Erythroblast (primary cell): ENCODE measurements at regions not wholly inside any gene's neighbourhood (a gene's known extent, or its start where the extent isn't known, plus 50 kb on each side); places are given as distances from the start of the nearest gene placed in this dataset.

Experiments used
- DNase-seq, 2 experiments: peaks; one replicate each; lab custom pipeline; 2025; lab: John Stamatoyannopoulos, UW
- GATA1 ChIP-seq: IDR thresholded peaks from 2 replicates; pipeline ENCODE4 v1.6.1; 2011; ENCODE audit warnings: low read depth, mild to moderate bottlenecking, control low read depth, low read length, moderate library complexity
- POLR2A ChIP-seq: IDR thresholded peaks from 2 replicates; pipeline ENCODE4 v1.6.1; 2011; ENCODE audit warnings: mild to moderate bottlenecking, low read length

GRCh38 chr17:77774182-77774581 lies 184.3 kb upstream of the TNRC6C start:
- DNase-seq, result no peak
- TF ChIP-seq POLR2A (no peak), GATA1 (no peak)

GRCh38 chr17:77778636-77779489 lies 179.6 kb upstream of the TNRC6C start:
- no peak for DNase-seq
- TF ChIP-seq POLR2A (no peak), GATA1 (no peak)

- TF ChIP-seq GATA1 (no peak), POLR2A (no peak)
- DNase-seq, result no peak
These were observed 178.6 kb upstream of the TNRC6C start for GRCh38 chr17:77779711-77780539.

GRCh38 chr17:77781536-77781935 lies 177.0 kb upstream of the TNRC6C start:
- no peak for TF ChIP-seq POLR2A
- no peak for TF ChIP-seq GATA1
- no peak for DNase-seq

- TF ChIP-seq POLR2A, result no peak
- TF ChIP-seq GATA1, result no peak
- no peak for DNase-seq
These were observed 176.3 kb upstream of the TNRC6C start for GRCh38 chr17:77782201-77782600.

- no peak for TF ChIP-seq GATA1
- no peak for TF ChIP-seq POLR2A
- no peak for DNase-seq
These were observed 175.9 kb upstream of the TNRC6C start for GRCh38 chr17:77782611-77783010.

- no peak for DNase-seq
- no peak for TF ChIP-seq POLR2A
- no peak for TF ChIP-seq GATA1
These were observed 174.3 kb upstream of the TNRC6C start for GRCh38 chr17:77783991-77784820.

- DNase-seq, result no peak
- TF ChIP-seq POLR2A, result no peak
- TF ChIP-seq GATA1, result no peak
These were observed 173.1 kb upstream of the TNRC6C start for GRCh38 chr17:77785312-77785905.

GRCh38 chr17:77786090-77786489 lies 172.4 kb upstream of the TNRC6C start:
- DNase-seq, result no peak
- TF ChIP-seq POLR2A, result no peak
- no peak for TF ChIP-seq GATA1

GRCh38 chr17:77786740-77787505 lies 171.6 kb upstream of the TNRC6C start:
- DNase-seq, result no peak
- TF ChIP-seq POLR2A, result no peak
- no peak for TF ChIP-seq GATA1

GRCh38 chr17:77790143-77790829 lies 168.2 kb upstream of the TNRC6C start:
- TF ChIP-seq GATA1, result no peak
- no peak for TF ChIP-seq POLR2A
- no peak for DNase-seq

GRCh38 chr17:77792626-77793025 lies 165.9 kb upstream of the TNRC6C start:
- no peak for TF ChIP-seq GATA1
- TF ChIP-seq POLR2A, result no peak
- DNase-seq, result no peak
